ENCODE measurements at regions not wholly inside any gene's neighbourhood (a gene's known extent, or its start where the extent isn't known, plus 50 kb on each side); places are given as distances from the start of the nearest gene placed in this dataset.

- TF ChIP-seq SMYD3 (CRISPR knock-in tag; IDR thresholded peaks at IDR 0.05) (no peak), ZNF737 (CRISPR knock-in tag; IDR thresholded peaks at IDR 0.05; ENCODE audit: borderline replicate concordance) (no peak)
Measured at GRCh38 chr6:153575528-153575927, 444.4 kb upstream of the RGS17 start (continued).

DNA sequence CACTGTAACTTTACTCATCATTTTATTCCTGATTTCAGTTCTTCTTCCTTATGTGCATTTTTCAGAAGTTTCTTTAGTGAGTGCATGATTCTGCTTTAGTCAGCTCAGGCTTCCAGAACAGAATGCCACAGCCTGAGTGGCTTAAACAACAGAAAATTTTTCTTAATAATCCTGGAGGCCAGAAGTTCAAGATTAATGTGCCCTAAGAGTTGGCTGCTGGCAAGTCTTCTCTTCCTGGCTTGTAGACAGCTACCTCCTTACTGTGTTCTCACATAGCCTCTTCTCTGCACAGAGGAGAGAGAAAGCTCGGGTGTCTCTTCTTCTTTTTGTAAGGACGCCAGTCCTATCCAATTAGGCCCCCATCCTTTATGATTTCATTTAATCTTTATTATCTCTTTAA is 443.1 kb upstream of the RGS17 start:
- ChIA-PET CTCF (ENCODE audit: low intra/inter-chr PET ratio, low total read pairs) (no interaction called here), POLR2A (no interaction called here)
- BruUV-seq (replicated peaks), result no TSS peak
- no peak overlapping the region for H3K4me2 ChIP-seq (ENCODE audit: low read depth, low read length)
- FAIRE-seq (no peak), ATAC-seq (no peak), DNase-seq (ENCODE audit: low spot score) (no peak)
- no peak overlapping the region for H3K9ac ChIP-seq (ENCODE audit: insufficient read depth, low read depth, low read length)
- intact Hi-C loops (cut with micrococcal nuclease; ENCODE audit: unreplicated experiment), result no loop called here
- H3K9me3 ChIP-seq (ENCODE audit: low read length), result no peaks in the 10 kb centered on the region
- no peak overlapping the region for H3K4me3 ChIP-seq (replicated peaks in 1 of 3; ENCODE audit: insufficient read depth in 1 of 3, low read depth in 2 of 3, low read length in 3 of 3)
- WGBS (ENCODE audit: low lambda C conversion rate), result 3% methylated on average over 2 of the region's 2 CpGs
- no peaks in the 10 kb centered on the region for H3K27me3 ChIP-seq (ENCODE audit: control insufficient read depth in 1 of 2, insufficient read depth in 2 of 2, low read length in 2 of 2)
- no peaks in the 10 kb centered on the region for H3K36me3 ChIP-seq (replicated peaks in 1 of 2; ENCODE audit: control insufficient read depth in 1 of 2, insufficient read depth in 2 of 2, low read length in 2 of 2)
- in situ Hi-C loops (cut with HindIII; ENCODE audit: extremely low pct_ligation_motif_present, low pct_unique_long_range_greater_than_20kb), result no loop called here
- H4K20me1 ChIP-seq (ENCODE audit: insufficient read depth, low read length), result no peaks in the 10 kb centered on the region
- TF ChIP-seq RBM22 (optimal IDR thresholded peaks at IDR 0.05; ENCODE audit: low read length), result no peak
- TF ChIP-seq NONO (IDR thresholded peaks at IDR 0.05), result no peak
- no peak for TF ChIP-seq NONO (CRISPR knock-in tag; conservative IDR thresholded peaks at IDR 0.05)
- no peak for TF ChIP-seq ZBED4 (CRISPR knock-in tag; IDR thresholded peaks at IDR 0.05; ENCODE audit: borderline replicate concordance)
- TF ChIP-seq, protein P1, sequence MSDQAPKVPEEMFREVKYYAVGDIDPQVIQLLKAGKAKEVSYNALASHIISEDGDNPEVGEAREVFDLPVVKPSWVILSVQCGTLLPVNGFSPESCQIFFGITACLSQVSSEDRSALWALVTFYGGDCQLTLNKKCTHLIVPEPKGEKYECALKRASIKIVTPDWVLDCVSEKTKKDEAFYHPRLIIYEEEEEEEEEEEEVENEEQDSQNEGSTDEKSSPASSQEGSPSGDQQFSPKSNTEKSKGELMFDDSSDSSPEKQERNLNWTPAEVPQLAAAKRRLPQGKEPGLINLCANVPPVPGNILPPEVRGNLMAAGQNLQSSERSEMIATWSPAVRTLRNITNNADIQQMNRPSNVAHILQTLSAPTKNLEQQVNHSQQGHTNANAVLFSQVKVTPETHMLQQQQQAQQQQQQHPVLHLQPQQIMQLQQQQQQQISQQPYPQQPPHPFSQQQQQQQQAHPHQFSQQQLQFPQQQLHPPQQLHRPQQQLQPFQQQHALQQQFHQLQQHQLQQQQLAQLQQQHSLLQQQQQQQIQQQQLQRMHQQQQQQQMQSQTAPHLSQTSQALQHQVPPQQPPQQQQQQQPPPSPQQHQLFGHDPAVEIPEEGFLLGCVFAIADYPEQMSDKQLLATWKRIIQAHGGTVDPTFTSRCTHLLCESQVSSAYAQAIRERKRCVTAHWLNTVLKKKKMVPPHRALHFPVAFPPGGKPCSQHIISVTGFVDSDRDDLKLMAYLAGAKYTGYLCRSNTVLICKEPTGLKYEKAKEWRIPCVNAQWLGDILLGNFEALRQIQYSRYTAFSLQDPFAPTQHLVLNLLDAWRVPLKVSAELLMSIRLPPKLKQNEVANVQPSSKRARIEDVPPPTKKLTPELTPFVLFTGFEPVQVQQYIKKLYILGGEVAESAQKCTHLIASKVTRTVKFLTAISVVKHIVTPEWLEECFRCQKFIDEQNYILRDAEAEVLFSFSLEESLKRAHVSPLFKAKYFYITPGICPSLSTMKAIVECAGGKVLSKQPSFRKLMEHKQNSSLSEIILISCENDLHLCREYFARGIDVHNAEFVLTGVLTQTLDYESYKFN (CRISPR knock-in tag; conservative IDR thresholded peaks at IDR 0.05), result no peak
- TF ChIP-seq ZNF282 (IDR thresholded peaks at IDR 0.05; ENCODE audit: partially characterized antibody), result no peak
- no peaks in the 10 kb centered on the region for H3K4me1 ChIP-seq (ENCODE audit: insufficient read depth, low read length)
- H2AFZ ChIP-seq (ENCODE audit: low read length), result no peak overlapping the region
- no peaks in the 10 kb centered on the region for H3K79me2 ChIP-seq (ENCODE audit: insufficient read depth, low read length)
- no peak overlapping the region for H3K27ac ChIP-seq (ENCODE audit: extremely low read length, insufficient read depth, low read length)
